MCF 10A (cell line): ENCODE measurements at regions not wholly inside any gene's neighbourhood (a gene's known extent, or its start where the extent isn't known, plus 50 kb on each side); places are given as distances from the start of the nearest gene placed in this dataset.

Experiments used
- BruUV-seq: library from RNA; stranded (reverse); fragments of 400-500 nt; replicated peaks from 2 replicates; lab custom pipeline; 2021; lab: Mats Ljungman, UMichigan
- CTCF ChIA-PET: fragments of 300-600 bp; sonication (Branson Sonifier 250); formaldehyde crosslinking; extraction: SDS; loops from one replicate; lab custom pipeline; 2021; ENCODE audit warnings: antibody characterized with exemption, inconsistent platforms; lab: Yijun Ruan, JAX
- POLR2A ChIA-PET: fragments of 300-600, 350-650 bp; sonication (Branson Sonifier 250); formaldehyde crosslinking; extraction: SDS; loops from one replicate; lab custom pipeline; 2020; ENCODE audit warnings: antibody characterized with exemption, inconsistent platforms; lab: Yijun Ruan, JAX
- DNase-seq: peaks from one replicate; pipeline ENCODE4 v3.0.0-alpha.2; 2018; ENCODE audit not compliant: unreplicated experiment
- H3K27ac Mint-ChIP-seq: one replicate; pipeline ENCODE4 v1.8.0; 2022; ENCODE audit warnings: mild to moderate bottlenecking, low read depth, mixed read lengths; ENCODE audit not compliant: unreplicated experiment
- H3K27me3 Mint-ChIP-seq: one replicate; pipeline ENCODE4 v1.8.0; 2022; ENCODE audit warnings: mixed read lengths; ENCODE audit not compliant: insufficient read depth, unreplicated experiment
- H3K36me3 Mint-ChIP-seq: one replicate; pipeline ENCODE4 v1.8.0; 2022; ENCODE audit warnings: mild to moderate bottlenecking, moderate library complexity, mixed read lengths; ENCODE audit not compliant: insufficient read depth, unreplicated experiment
- H3K4me1 Mint-ChIP-seq: one replicate; pipeline ENCODE4 v1.8.0; 2022; ENCODE audit warnings: mixed read lengths; ENCODE audit not compliant: insufficient read depth, unreplicated experiment
- H3K4me3 Mint-ChIP-seq: one replicate; pipeline ENCODE4 v1.8.0; 2022; ENCODE audit warnings: mild to moderate bottlenecking, moderate library complexity, mixed read lengths; ENCODE audit not compliant: unreplicated experiment
- H3K9me3 Mint-ChIP-seq: one replicate; pipeline ENCODE4 v1.8.0; 2022; ENCODE audit warnings: mixed read lengths; ENCODE audit not compliant: unreplicated experiment
- intact Hi-C: fragments of 100-400 bp; cut with micrococcal nuclease; formaldehyde crosslinking; loops from 2 replicates; pipeline ENCODE4 v1.14.1; 2022
- TF ChIP-seq, protein P1 (sequence below): fragments of 200-600 bp; IDR thresholded peaks from one replicate; pipeline ENCODE4 v1.8.0; 2022; ENCODE audit warnings: antibody characterized with exemption, mild to moderate bottlenecking; ENCODE audit not compliant: unreplicated experiment

DNA sequence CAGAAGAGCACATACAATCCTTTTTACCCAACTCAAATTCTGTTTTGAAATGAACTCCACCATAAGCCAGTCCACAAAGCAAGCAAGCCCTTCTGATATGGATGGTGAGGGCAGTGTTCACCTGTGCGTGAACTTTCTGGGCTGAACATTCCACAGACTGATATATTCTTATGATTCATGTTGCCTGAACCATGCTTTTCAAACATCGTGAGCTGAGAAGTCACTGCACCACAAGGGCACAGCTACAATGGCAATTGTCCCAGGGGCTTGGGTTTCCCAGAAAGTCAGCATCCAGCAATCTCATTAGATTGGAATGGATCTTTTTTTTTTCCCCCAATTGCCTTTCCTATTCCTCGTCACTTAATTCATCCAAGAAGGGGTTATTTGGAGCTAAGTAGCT, 86.9 kb upstream of the ZNF438 start:
- Mint-ChIP-seq H3K27me3 (no peaks in the 10 kb centered on the region), H3K36me3 (peaks cover 5% of the 10 kb centered on the region), H3K4me3 (no peak overlapping the region), H3K27ac (no peak overlapping the region), H3K9me3 (no peaks in the 10 kb centered on the region), H3K4me1 (no peaks in the 10 kb centered on the region)
- no TSS peak for BruUV-seq
- CTCF ChIA-PET = no interaction called here
- intact Hi-C loops = no loop called here
- TF ChIP-seq, protein P1, sequence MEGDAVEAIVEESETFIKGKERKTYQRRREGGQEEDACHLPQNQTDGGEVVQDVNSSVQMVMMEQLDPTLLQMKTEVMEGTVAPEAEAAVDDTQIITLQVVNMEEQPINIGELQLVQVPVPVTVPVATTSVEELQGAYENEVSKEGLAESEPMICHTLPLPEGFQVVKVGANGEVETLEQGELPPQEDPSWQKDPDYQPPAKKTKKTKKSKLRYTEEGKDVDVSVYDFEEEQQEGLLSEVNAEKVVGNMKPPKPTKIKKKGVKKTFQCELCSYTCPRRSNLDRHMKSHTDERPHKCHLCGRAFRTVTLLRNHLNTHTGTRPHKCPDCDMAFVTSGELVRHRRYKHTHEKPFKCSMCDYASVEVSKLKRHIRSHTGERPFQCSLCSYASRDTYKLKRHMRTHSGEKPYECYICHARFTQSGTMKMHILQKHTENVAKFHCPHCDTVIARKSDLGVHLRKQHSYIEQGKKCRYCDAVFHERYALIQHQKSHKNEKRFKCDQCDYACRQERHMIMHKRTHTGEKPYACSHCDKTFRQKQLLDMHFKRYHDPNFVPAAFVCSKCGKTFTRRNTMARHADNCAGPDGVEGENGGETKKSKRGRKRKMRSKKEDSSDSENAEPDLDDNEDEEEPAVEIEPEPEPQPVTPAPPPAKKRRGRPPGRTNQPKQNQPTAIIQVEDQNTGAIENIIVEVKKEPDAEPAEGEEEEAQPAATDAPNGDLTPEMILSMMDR = no peak
- POLR2A ChIA-PET = interaction anchor here (0.6 kb wide), 2 partner anchors 94 to 230 kb away, joined by 3 read pairs; no protein-coding TSS in a partner anchor
- no peak for DNase-seq

- intact Hi-C loops = no loop called here
- CTCF ChIA-PET = no interaction called here
- H3K27ac Mint-ChIP-seq = no peak overlapping the region
- DNase-seq = no peak
- POLR2A ChIA-PET = interaction anchor here (0.5 to 0.8 kb wide), 2 partner anchors 9 to 141 kb away, joined by 3 read pairs; no protein-coding TSS in a partner anchor
- H3K9me3 Mint-ChIP-seq = no peaks in the 10 kb centered on the region
- H3K4me3 Mint-ChIP-seq = no peak overlapping the region
- H3K27me3 Mint-ChIP-seq = no peaks in the 10 kb centered on the region
- TF ChIP-seq, protein P1 = no peak
- H3K4me1 Mint-ChIP-seq = no peaks in the 10 kb centered on the region
- peaks cover 2% of the 10 kb centered on the region for H3K36me3 Mint-ChIP-seq
- BruUV-seq = no TSS peak
Observed at GRCh38 chr10:31120392-31120791, 88.7 kb upstream of the ZNF438 start.

DNA sequence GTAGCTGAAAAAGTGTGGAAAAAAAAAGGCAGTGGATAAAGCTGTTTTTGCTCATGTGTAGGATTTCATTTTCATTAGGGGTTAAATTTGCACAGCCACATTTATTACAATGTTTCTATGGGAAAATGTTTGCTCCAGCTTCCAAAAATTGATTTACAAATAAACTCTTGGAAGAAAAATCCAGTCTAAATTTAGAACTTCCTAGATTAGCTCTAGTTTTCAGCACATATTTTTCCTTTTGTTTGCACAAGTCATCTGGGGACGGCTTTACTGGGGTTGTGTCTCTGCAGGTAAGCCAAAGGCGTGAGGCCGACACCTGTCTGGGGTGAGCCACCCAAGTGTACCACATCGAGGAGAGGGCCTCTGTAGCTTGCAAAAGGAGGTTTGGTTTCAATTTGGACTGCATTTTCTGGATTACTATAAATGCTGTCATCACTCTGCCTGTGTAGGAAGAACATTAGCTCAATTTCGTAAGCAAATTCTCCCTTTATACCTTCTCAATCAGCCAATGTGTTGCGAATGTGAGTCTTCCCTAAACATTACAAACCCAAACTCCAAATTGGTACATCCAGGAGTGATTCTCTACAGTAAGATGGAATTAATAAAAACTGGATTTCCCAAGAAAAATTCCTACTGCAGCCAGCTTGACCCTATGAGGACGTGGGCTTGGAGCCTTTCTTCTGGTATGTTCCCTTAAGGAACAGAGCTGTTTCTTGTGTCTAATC, 89.5 kb upstream of the ZNF438 start:
- no peak overlapping the region for H3K4me3 Mint-ChIP-seq
- no peaks in the 10 kb centered on the region for H3K9me3 Mint-ChIP-seq
- no peaks in the 10 kb centered on the region for H3K36me3 Mint-ChIP-seq
- BruUV-seq = no TSS peak
- no peaks in the 10 kb centered on the region for H3K4me1 Mint-ChIP-seq
- CTCF ChIA-PET = interaction anchor here (0.5 kb wide), 1 partner anchor 9 kb away, joined by 3 read pairs; no protein-coding TSS in a partner anchor
- no peaks in the 10 kb centered on the region for H3K27me3 Mint-ChIP-seq
- POLR2A ChIA-PET = interaction anchor here (0.5 to 0.8 kb wide), 2 partner anchors 8 to 141 kb away, joined by 3 read pairs; no protein-coding TSS in a partner anchor
- intact Hi-C loops = no loop called here
- H3K27ac Mint-ChIP-seq = no peak overlapping the region
- no peak for DNase-seq
- TF ChIP-seq, protein P1 = no peak

- no peak overlapping the region for H3K27ac Mint-ChIP-seq
- no peaks in the 10 kb centered on the region for H3K9me3 Mint-ChIP-seq
- no peaks in the 10 kb centered on the region for H3K36me3 Mint-ChIP-seq
- intact Hi-C loops = no loop called here
- no TSS peak for BruUV-seq
- no peaks in the 10 kb centered on the region for H3K27me3 Mint-ChIP-seq
- no peak overlapping the region for H3K4me3 Mint-ChIP-seq
- TF ChIP-seq, protein P1 = no peak
- ChIA-PET POLR2A (no interaction called here), CTCF (no interaction called here)
- no peak for DNase-seq
- H3K4me1 Mint-ChIP-seq = no peaks in the 10 kb centered on the region
Observed at GRCh38 chr10:31121757-31122577, 90.3 kb upstream of the ZNF438 start.
